GM12878 (cell line): ENCODE measurements at regions not wholly inside any gene's neighbourhood (a gene's known extent, or its start where the extent isn't known, plus 50 kb on each side); places are given as distances from the start of the nearest gene placed in this dataset.

ENCODE experiments used
- ATAC-seq: fragments of 200-7000 bp; cut with Tn5 transposase; 3 replicates; pipeline ENCODE4 v1.9.1; 2020; ENCODE audit warnings: mild to moderate bottlenecking, moderate library complexity
- BruUV-seq: library from RNA; stranded (reverse); fragments of 400-500 nt; replicated peaks from 2 replicates; lab custom pipeline; 2021; lab: Mats Ljungman, UMichigan
- CTCF ChIA-PET: fragments of 300-600 bp; sonication (Branson Sonifier 250); formaldehyde crosslinking; extraction: SDS; loops from one replicate; lab custom pipeline; 2021; ENCODE audit warnings: inconsistent platforms; lab: Yijun Ruan, JAX
- POLR2A ChIA-PET: fragments of 350-600 bp; formaldehyde crosslinking; extraction: SDS; loops from one replicate; lab custom pipeline; 2021; ENCODE audit warnings: inconsistent platforms; lab: Charles Lee
- RAD21 ChIA-PET: fragments of 300-600 bp; sonication (Branson Sonifier 250); formaldehyde crosslinking; loops from one replicate; lab custom pipeline; 2023; ENCODE audit warnings: antibody characterized with exemption; ENCODE audit not compliant: unreplicated experiment; lab: Charles Lee
- SMC1A ChIA-PET: fragments of 300-600 bp; sonication (Branson Sonifier 250); formaldehyde crosslinking; loops from one replicate; lab custom pipeline; 2023; ENCODE audit not compliant: unreplicated experiment, uncharacterized antibody; lab: Charles Lee
- DNase-seq: peaks from one replicate; pipeline ENCODE4 v3.0.0-alpha.2; 2011; ENCODE audit warnings: low read depth, low spot score
- FAIRE-seq: peaks from 3 replicates; lab custom pipeline; 2011; peaks lifted over from hg19 to GRCh38; lab: Jason Lieb, UNC
- H2AFZ ChIP-seq: 2 replicates; pipeline ENCODE4 v1.6.0; 2011; ENCODE audit warnings: low read depth, low read length, control low read depth; ENCODE audit not compliant: control insufficient read depth
- H3K27ac ChIP-seq: 2 replicates; pipeline ENCODE4 v1.5.1; 2011; ENCODE audit warnings: control low read depth; ENCODE audit not compliant: control insufficient read depth, insufficient read depth
- H3K27me3 ChIP-seq, 2 experiments: replicated peaks in 1 of 2; 2 replicates each; pipeline versions ENCODE4 v1.6.0 to v1.6.1; 2011; ENCODE audit warnings: low read length in 1 of 2; ENCODE audit not compliant: control insufficient read depth in 2 of 2, insufficient read depth in 2 of 2
- H3K36me3 ChIP-seq, 2 experiments: 2 replicates each; pipeline ENCODE4 v1.5.1; 2011; ENCODE audit warnings: low read length in 1 of 2; ENCODE audit not compliant: control insufficient read depth in 2 of 2, insufficient read depth in 2 of 2
- H3K4me1 ChIP-seq: 2 replicates; pipeline ENCODE4 v1.6.1; 2011; ENCODE audit warnings: mild to moderate bottlenecking, low read length, moderate library complexity, mixed read lengths; ENCODE audit not compliant: control insufficient read depth, insufficient read depth
- H3K4me2 ChIP-seq: 2 replicates; pipeline ENCODE4 v1.6.0; 2011; ENCODE audit warnings: control low read depth; ENCODE audit not compliant: control insufficient read depth, insufficient read depth
- H3K4me3 ChIP-seq: fragments of 200-600 bp; sonication (generic); 2 replicates; pipeline ENCODE4 v1.5.1; 2016
- H3K79me2 ChIP-seq: 2 replicates; pipeline ENCODE4 v1.6.0; 2011; ENCODE audit warnings: low read length; ENCODE audit not compliant: control insufficient read depth, insufficient read depth
- H3K9ac ChIP-seq: 2 replicates; pipeline ENCODE4 v1.8.0; 2011; ENCODE audit warnings: low read length, control low read depth, mixed read lengths; ENCODE audit not compliant: control insufficient read depth, insufficient read depth
- H3K9me3 ChIP-seq: replicated peaks from 3 replicates; pipeline ENCODE4 v1.5.1; 2011; ENCODE audit warnings: mild to moderate bottlenecking, low read length; ENCODE audit not compliant: control insufficient read depth, insufficient read depth
- H4K20me1 ChIP-seq: 2 replicates; pipeline ENCODE4 v1.6.0; 2011; ENCODE audit not compliant: control insufficient read depth, insufficient read depth
- HCFC1 ChIP-seq: fragments of 150-350 bp; IDR thresholded peaks from 2 replicates; pipeline ENCODE4 v1.6.1; 2014; ENCODE audit warnings: low read length
- HSF1 ChIP-seq: fragments of 150-350 bp; IDR thresholded peaks from 2 replicates; pipeline ENCODE4 v1.6.1; 2014; ENCODE audit warnings: mild to moderate bottlenecking, low read depth, low read length
- NFIC ChIP-seq: IDR thresholded peaks from 2 replicates; pipeline ENCODE4 v1.6.1; 2012; ENCODE audit warnings: low read depth, mild to moderate bottlenecking, inconsistent platforms, low read length, moderate library complexity
- RAD51 ChIP-seq: fragments of 450-650 bp; IDR thresholded peaks from 2 replicates; pipeline ENCODE4 v1.6.1; 2016; ENCODE audit warnings: moderate library complexity, mild to moderate bottlenecking, inconsistent platforms
- RBBP5 ChIP-seq: fragments of 200-600 bp; sonication (generic); conservative IDR thresholded peaks from 2 replicates; pipeline ENCODE4 v1.6.1; 2016
- ZNF217 ChIP-seq: fragments of 450-650 bp; IDR thresholded peaks from 2 replicates; pipeline ENCODE4 v1.6.1; 2017; ENCODE audit warnings: antibody characterized with exemption, mild to moderate bottlenecking
- ZZZ3 ChIP-seq: IDR thresholded peaks from 2 replicates; pipeline ENCODE4 v1.6.1; 2011; ENCODE audit warnings: low read depth; ENCODE audit not compliant: control insufficient read depth, insufficient read length
- WGBS: methylation state at CpG from one replicate; pipeline ENCODE4 v1.1.6; 2016; ENCODE audit warnings: low lambda C conversion rate; ENCODE audit not compliant: insufficient replicate concordance, insufficient coverage; ENCODE audit errors: missing lambda C conversion rate; 5-methylcytosine and 5-hydroxymethylcytosine counted together
- in situ Hi-C: fragments of 300-500 bp; cut with MboI; formaldehyde crosslinking; loops from 9 replicates; pipeline ENCODE4 v1.14.3; 2018; ENCODE audit warnings: mixed read lengths
- intact Hi-C: fragments of 100-400 bp; cut with micrococcal nuclease; formaldehyde crosslinking; loops from one replicate; pipeline ENCODE4 v1.14.2; 2022; ENCODE audit not compliant: unreplicated experiment
- TF ChIP-seq, protein P1 (sequence below): fragments of 450-650 bp; IDR thresholded peaks from 2 replicates; pipeline ENCODE4 v1.6.1; 2017; ENCODE audit warnings: mild to moderate bottlenecking, low read depth, inconsistent platforms; ENCODE audit not compliant: poor library complexity, severe bottlenecking
- TF ChIP-seq, protein P2 (sequence below): fragments of 450-650 bp; IDR thresholded peaks from 2 replicates; pipeline ENCODE4 v1.6.1; 2016; ENCODE audit warnings: mild to moderate bottlenecking
- TF ChIP-seq, protein P3 (sequence below): IDR thresholded peaks from 2 replicates; pipeline ENCODE4 v1.6.1; 2012; ENCODE audit warnings: low read depth, low read length, improper control_type of control experiment

DNA sequence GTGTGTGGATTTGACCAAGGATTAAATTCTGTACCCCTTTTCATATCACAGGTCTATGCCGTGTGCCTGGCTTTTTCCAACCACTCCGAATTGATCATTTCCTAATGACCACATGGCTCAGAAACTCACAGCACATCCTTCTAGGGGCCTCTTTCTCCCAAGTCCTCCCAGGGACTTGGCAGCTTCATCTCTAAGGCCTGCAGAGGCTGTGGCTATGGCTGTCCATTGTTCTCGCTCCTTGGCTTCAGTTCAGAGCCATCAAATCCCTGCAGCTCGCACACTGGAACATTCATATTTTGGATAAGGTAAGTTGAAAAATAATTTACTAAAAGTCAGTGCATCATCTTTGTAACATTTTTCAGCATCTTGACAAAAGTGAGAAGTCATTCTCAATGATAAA, 497.2 kb upstream of the CDH4 start:
- H3K79me2 ChIP-seq = no peaks in the 10 kb centered on the region
- no peaks in the 10 kb centered on the region for H3K27me3 ChIP-seq
- ChIA-PET POLR2A (no interaction called here), SMC1A (no interaction called here), RAD21 (no interaction called here), CTCF (no interaction called here)
- H4K20me1 ChIP-seq = no peaks in the 10 kb centered on the region
- ATAC-seq = no peak
- FAIRE-seq = no peak
- no peak overlapping the region for H3K27ac ChIP-seq
- intact Hi-C loops (no loop called here), in situ Hi-C loops (no loop called here)
- no peak overlapping the region for H3K4me3 ChIP-seq
- no peak overlapping the region for H2AFZ ChIP-seq
- WGBS = 23% methylated on average over 4 of the region's 4 CpGs
- no peaks in the 10 kb centered on the region for H3K36me3 ChIP-seq
- H3K9me3 ChIP-seq = no peaks in the 10 kb centered on the region; the same call in 2 of the 3 replicates
- TF ChIP-seq, protein P1, sequence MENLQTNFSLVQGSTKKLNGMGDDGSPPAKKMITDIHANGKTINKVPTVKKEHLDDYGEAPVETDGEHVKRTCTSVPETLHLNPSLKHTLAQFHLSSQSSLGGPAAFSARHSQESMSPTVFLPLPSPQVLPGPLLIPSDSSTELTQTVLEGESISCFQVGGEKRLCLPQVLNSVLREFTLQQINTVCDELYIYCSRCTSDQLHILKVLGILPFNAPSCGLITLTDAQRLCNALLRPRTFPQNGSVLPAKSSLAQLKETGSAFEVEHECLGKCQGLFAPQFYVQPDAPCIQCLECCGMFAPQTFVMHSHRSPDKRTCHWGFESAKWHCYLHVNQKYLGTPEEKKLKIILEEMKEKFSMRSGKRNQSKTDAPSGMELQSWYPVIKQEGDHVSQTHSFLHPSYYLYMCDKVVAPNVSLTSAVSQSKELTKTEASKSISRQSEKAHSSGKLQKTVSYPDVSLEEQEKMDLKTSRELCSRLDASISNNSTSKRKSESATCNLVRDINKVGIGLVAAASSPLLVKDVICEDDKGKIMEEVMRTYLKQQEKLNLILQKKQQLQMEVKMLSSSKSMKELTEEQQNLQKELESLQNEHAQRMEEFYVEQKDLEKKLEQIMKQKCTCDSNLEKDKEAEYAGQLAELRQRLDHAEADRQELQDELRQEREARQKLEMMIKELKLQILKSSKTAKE = no peak
- no peak for TF ChIP-seq HSF1
- no peak for TF ChIP-seq RAD51
- TF ChIP-seq, protein P2, sequence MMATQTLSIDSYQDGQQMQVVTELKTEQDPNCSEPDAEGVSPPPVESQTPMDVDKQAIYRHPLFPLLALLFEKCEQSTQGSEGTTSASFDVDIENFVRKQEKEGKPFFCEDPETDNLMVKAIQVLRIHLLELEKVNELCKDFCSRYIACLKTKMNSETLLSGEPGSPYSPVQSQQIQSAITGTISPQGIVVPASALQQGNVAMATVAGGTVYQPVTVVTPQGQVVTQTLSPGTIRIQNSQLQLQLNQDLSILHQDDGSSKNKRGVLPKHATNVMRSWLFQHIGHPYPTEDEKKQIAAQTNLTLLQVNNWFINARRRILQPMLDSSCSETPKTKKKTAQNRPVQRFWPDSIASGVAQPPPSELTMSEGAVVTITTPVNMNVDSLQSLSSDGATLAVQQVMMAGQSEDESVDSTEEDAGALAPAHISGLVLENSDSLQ = no peak
- TF ChIP-seq NFIC = no peak
- TF ChIP-seq RBBP5 = no peak
- TF ChIP-seq, protein P3, sequence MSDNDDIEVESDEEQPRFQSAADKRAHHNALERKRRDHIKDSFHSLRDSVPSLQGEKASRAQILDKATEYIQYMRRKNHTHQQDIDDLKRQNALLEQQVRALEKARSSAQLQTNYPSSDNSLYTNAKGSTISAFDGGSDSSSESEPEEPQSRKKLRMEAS = no peak
- no peak for TF ChIP-seq HCFC1
- TF ChIP-seq ZZZ3 = no peak
- TF ChIP-seq ZNF217 = no peak
- H3K4me1 ChIP-seq = no peaks in the 10 kb centered on the region
- H3K9ac ChIP-seq = no peak overlapping the region
- H3K4me2 ChIP-seq = no peak overlapping the region
- BruUV-seq = no TSS peak
- no peak for DNase-seq
